Cardiac muscle cell (in vitro differentiated cells and primary cell): ENCODE measurements at regions not wholly inside any gene's neighbourhood (a gene's known extent, or its start where the extent isn't known, plus 50 kb on each side); places are given as distances from the start of the nearest gene placed in this dataset.

Source experiments
- DNase-seq, 2 donors: peaks; one replicate each; pipeline versions ENCODE4 v3.0.0 to v3.0.0-alpha.2; 2010 to 2017; ENCODE audit warnings: low read depth in 1 of 2, low spot score in 1 of 2
- H3K27ac ChIP-seq: fragments of 200-600 bp; sonication (generic); 2 replicates; pipeline ENCODE4 v1.5.1; 2016
- H3K27me3 ChIP-seq: fragments of 200-600 bp; sonication (generic); 2 replicates; pipeline ENCODE4 v1.6.0; 2016; ENCODE audit warnings: control low read depth
- H3K36me3 ChIP-seq: fragments of 200-600 bp; sonication (generic); 2 replicates; pipeline ENCODE4 v1.5.1; 2016; ENCODE audit warnings: control low read depth
- H3K4me1 ChIP-seq: fragments of 200-600 bp; sonication (generic); 2 replicates; pipeline ENCODE4 v1.8.1; 2017; ENCODE audit warnings: low read depth, mild to moderate bottlenecking, mixed run types
- H3K4me3 ChIP-seq: fragments of 200-600 bp; sonication (generic); 2 replicates; pipeline ENCODE4 v1.5.1; 2016; ENCODE audit warnings: mild to moderate bottlenecking
- H3K9me3 ChIP-seq: fragments of 200-600 bp; sonication (generic); 2 replicates; pipeline ENCODE4 v1.5.1; 2017; ENCODE audit warnings: low read depth, mild to moderate bottlenecking, control low read depth
- TF ChIP-seq, protein P1 (sequence below): IDR thresholded peaks from 2 replicates; pipeline ENCODE4 v1.5.1; 2012; ENCODE audit warnings: low read depth, mild to moderate bottlenecking, low read length

DNA sequence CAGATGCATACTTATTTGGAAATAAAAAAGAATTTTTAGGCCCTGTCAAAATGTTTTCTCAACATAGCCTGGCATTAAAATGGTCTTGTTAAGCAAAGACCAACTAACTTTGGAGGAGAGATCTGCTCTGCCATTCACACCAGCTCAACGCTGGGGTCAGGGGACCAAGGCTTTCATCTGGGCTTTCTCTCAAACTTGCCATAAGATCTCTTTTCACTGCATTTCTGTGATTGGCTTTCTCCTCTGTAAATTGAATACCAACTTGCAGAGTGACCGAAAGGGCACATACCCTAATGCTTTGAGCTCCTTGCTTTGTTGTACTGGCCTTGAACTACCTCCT is 71.2 kb downstream of the MYCN start:
- Histone ChIP-seq H3K4me3 (no peak overlapping the region), H3K36me3 (no peaks in the 10 kb centered on the region), H3K4me1 (no peaks in the 10 kb centered on the region), H3K27ac (no peak overlapping the region), H3K9me3 (no peaks in the 10 kb centered on the region), H3K27me3 (peaks cover 9% of the 10 kb centered on the region)
- DNase-seq: no peak
- TF ChIP-seq, protein P1, sequence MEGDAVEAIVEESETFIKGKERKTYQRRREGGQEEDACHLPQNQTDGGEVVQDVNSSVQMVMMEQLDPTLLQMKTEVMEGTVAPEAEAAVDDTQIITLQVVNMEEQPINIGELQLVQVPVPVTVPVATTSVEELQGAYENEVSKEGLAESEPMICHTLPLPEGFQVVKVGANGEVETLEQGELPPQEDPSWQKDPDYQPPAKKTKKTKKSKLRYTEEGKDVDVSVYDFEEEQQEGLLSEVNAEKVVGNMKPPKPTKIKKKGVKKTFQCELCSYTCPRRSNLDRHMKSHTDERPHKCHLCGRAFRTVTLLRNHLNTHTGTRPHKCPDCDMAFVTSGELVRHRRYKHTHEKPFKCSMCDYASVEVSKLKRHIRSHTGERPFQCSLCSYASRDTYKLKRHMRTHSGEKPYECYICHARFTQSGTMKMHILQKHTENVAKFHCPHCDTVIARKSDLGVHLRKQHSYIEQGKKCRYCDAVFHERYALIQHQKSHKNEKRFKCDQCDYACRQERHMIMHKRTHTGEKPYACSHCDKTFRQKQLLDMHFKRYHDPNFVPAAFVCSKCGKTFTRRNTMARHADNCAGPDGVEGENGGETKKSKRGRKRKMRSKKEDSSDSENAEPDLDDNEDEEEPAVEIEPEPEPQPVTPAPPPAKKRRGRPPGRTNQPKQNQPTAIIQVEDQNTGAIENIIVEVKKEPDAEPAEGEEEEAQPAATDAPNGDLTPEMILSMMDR: no peak

- H3K27ac ChIP-seq: no peak overlapping the region
- no peak for DNase-seq
- H3K9me3 ChIP-seq: no peaks in the 10 kb centered on the region
- H3K4me1 ChIP-seq: no peaks in the 10 kb centered on the region
- H3K27me3 ChIP-seq: peaks cover 9% of the 10 kb centered on the region
- TF ChIP-seq, protein P1: no peak
- H3K4me3 ChIP-seq: no peak overlapping the region
- no peaks in the 10 kb centered on the region for H3K36me3 ChIP-seq
Observed at GRCh38 chr2:16010951-16011620, 70.7 kb downstream of the MYCN start.

DNA sequence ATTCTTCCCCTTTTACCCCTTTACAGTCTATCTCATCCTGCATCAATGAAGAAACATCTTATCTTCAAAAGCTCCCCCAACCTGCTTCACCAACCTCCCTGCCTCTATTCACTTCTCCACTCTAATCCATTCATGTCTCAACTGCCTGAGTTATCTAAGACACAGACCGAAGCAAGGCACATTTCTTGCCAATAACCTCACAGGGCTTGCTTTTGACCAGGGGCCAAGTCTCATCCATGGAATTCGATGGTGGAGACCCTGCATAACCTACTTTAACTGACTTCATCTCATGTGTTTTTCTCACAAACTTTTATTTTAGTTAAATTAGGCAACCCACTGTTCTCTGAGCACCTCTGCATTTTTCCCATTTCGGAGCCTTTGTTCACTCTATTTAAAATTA is 69.7 kb downstream of the MYCN start:
- no peaks in the 10 kb centered on the region for H3K4me1 ChIP-seq
- TF ChIP-seq, protein P1: no peak
- H3K27me3 ChIP-seq: peaks cover 9% of the 10 kb centered on the region
- no peak overlapping the region for H3K27ac ChIP-seq
- no peak overlapping the region for H3K4me3 ChIP-seq
- no peak for DNase-seq
- no peaks in the 10 kb centered on the region for H3K36me3 ChIP-seq
- H3K9me3 ChIP-seq: no peaks in the 10 kb centered on the region

GRCh38 chr2:16009560-16009959 is 69.2 kb downstream of the MYCN start:
- TF ChIP-seq, protein P1: no peak
- no peak for DNase-seq
- H3K4me1 ChIP-seq: no peaks in the 10 kb centered on the region
- H3K4me3 ChIP-seq: no peak overlapping the region
- peaks cover 9% of the 10 kb centered on the region for H3K27me3 ChIP-seq
- no peak overlapping the region for H3K27ac ChIP-seq
- no peaks in the 10 kb centered on the region for H3K9me3 ChIP-seq
- no peaks in the 10 kb centered on the region for H3K36me3 ChIP-seq

DNA sequence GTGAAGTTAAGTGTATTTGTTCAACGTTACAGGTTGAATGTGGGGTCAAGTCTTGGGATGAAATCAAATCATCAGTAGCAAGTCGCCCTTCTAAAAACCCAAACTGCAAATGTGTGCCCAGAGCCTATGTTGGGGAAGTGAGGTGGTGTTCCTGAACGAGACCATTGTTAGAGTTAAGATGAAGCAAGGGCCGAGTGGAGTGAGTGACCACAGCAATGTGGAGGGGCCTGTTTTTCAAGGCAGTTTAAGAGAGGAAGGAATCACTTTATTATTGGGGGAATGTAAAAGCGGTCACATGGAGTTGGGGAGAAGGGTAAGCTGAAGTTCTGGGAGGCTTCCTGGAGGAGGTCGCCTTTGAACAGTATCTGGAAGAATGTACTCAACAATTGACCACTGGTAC is 68.5 kb downstream of the MYCN start:
- Histone ChIP-seq H3K36me3 (no peaks in the 10 kb centered on the region), H3K9me3 (no peaks in the 10 kb centered on the region), H3K27me3 (peaks cover 9% of the 10 kb centered on the region), H3K4me3 (no peak overlapping the region), H3K4me1 (no peaks in the 10 kb centered on the region), H3K27ac (no peak overlapping the region)
- no peak for DNase-seq
- TF ChIP-seq, protein P1: no peak
